Adrenal gland (tissue), 5 donors: ENCODE measurements at regions not wholly inside any gene's neighbourhood (a gene's known extent, or its start where the extent isn't known, plus 50 kb on each side); places are given as distances from the start of the nearest gene placed in this dataset.

ENCODE experiments used
- POLR2A ChIP-seq, 2 donors: fragments of 450-650 bp; IDR thresholded peaks; one replicate each; pipeline ENCODE4 v1.6.1; 2017; ENCODE audit warnings: antibody characterized with exemption in 2 of 2, mild to moderate bottlenecking in 2 of 2, moderate library complexity in 1 of 2
- TF ChIP-seq, protein P1 (sequence below), 6 experiments: fragments of 450-650 bp in 4 of 6; fragments of 200-600 bp in 2 of 6; sonication (generic) in 1 of 6; IDR thresholded peaks; 1 replicate in 5 of 6; 2 replicates in 1 of 6; pipeline versions ENCODE4 v1.5.1 to v1.8.0; 2016 to 2021; ENCODE audit warnings: antibody characterized with exemption in 6 of 6, mild to moderate bottlenecking in 2 of 6, moderate library complexity in 1 of 6
- donor health status: DM: no; HTN: no; CAD: no.

GRCh38 chr12:111189792-111190191, 179.1 kb downstream of the PHETA1 start:
- TF ChIP-seq, protein P1, sequence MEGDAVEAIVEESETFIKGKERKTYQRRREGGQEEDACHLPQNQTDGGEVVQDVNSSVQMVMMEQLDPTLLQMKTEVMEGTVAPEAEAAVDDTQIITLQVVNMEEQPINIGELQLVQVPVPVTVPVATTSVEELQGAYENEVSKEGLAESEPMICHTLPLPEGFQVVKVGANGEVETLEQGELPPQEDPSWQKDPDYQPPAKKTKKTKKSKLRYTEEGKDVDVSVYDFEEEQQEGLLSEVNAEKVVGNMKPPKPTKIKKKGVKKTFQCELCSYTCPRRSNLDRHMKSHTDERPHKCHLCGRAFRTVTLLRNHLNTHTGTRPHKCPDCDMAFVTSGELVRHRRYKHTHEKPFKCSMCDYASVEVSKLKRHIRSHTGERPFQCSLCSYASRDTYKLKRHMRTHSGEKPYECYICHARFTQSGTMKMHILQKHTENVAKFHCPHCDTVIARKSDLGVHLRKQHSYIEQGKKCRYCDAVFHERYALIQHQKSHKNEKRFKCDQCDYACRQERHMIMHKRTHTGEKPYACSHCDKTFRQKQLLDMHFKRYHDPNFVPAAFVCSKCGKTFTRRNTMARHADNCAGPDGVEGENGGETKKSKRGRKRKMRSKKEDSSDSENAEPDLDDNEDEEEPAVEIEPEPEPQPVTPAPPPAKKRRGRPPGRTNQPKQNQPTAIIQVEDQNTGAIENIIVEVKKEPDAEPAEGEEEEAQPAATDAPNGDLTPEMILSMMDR (IDR thresholded peaks at IDR 0.05) = no peak
- TF ChIP-seq POLR2A (IDR thresholded peaks at IDR 0.05) = no peak
